ENCODE measurements at regions not wholly inside any gene's neighbourhood (a gene's known extent, or its start where the extent isn't known, plus 50 kb on each side); places are given as distances from the start of the nearest gene placed in this dataset.

DNA sequence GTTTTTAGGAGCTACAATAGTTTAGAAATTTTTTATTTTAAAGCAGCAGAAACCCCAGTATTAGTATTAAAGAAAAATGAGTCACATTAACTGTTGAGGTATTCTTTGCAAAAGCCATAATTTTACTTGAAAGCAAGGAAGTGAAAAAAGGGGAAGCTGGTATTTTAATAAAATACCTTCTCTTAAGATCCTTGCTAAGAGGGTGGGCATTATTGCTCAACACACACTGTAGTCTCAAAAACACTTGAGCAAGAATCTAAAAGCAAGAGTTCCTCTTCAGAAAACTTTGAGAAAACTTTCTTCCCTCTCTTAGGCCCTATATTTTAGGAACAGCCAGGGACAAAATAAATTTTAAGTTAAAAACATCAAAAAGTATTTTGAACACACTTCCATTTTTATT lies 259.4 kb upstream of the DIAPH2 start:
- Histone ChIP-seq H3K27ac (ENCODE audit: low read length) (no peak overlapping the region), H3K36me3 (ENCODE audit: control insufficient read depth, insufficient read depth, low read length) (no peaks in the 10 kb centered on the region), H3K4me1 (ENCODE audit: control insufficient read depth, insufficient read depth, low read length) (no peaks in the 10 kb centered on the region), H3K4me3 (ENCODE audit: low read length) (no peak overlapping the region), H3K27me3 (ENCODE audit: control insufficient read depth, insufficient read depth, low read length) (no peaks in the 10 kb centered on the region), H3K9me3 (ENCODE audit: control insufficient read depth, insufficient read depth, low read length) (no peaks in the 10 kb centered on the region)
- no peak for DNase-seq (ENCODE audit: low read depth, low spot score)

DNA sequence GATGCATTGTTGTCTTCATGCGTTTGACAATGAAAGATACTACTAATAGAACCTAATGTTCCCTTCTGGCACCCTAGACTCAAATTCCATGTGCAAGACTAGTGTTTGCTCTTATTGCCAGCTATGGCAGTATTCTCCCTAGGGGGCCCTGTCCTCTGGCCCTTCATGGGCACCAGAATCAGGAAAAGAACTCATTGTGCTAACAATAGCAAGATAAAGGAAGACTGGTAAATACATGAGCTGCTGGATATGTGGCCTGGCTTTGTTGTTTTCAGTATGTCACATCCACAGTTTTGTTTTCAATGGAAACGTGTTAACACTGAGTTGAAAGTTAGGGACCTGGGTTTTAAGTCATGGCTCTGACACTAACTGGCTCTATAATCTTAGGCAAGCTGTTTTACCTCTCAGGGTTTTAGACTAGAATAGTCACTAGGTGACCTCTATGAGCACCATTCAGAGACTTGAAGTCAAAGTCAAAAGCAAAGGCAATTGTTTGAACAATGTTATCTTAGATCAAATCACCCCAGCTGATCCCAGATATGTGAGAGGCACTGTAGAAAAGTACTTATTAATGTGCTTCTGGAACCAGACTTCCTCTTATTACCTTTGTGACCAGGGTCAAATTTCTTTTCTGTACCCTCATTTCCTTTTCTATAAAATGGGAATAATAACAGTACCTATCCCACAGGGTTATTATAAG lies 253.7 kb upstream of the DIAPH2 start:
- WGBS (ENCODE audit: insufficient coverage, insufficient read length), result no CpG with 5 or more reads among the region's 2 CpGs
- no peaks in the 10 kb centered on the region for H3K4me1 ChIP-seq (ENCODE audit: control insufficient read depth, insufficient read depth, low read length)
- no peak for DNase-seq (ENCODE audit: low read depth, low spot score)
- no peaks in the 10 kb centered on the region for H3K9me3 ChIP-seq (ENCODE audit: control insufficient read depth, insufficient read depth, low read length)
- H3K4me3 ChIP-seq (ENCODE audit: low read length), result no peak overlapping the region
- H3K27ac ChIP-seq (ENCODE audit: low read length), result no peak overlapping the region
- no peaks in the 10 kb centered on the region for H3K36me3 ChIP-seq (ENCODE audit: control insufficient read depth, insufficient read depth, low read length)
- H3K27me3 ChIP-seq (ENCODE audit: control insufficient read depth, insufficient read depth, low read length), result no peaks in the 10 kb centered on the region

DNA sequence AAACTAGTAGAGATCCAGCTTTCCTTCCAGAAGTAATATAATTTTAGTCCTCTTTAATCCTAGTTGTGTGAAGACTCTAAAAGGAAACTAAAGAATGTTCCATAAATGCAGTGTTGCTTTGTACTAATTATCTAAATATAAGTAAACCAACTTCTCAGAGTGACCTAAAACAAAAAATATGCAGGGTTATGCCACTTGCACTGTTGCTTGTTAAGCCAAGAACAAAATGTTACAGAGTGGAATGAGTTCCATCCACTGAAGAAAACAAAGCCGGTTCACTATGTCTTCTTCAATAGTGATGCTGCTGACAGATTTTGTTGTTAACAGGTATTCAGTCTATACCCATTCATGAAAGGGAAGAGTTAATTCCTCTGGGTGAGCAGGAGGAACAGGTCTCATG lies 252.0 kb upstream of the DIAPH2 start:
- H3K9me3 ChIP-seq (ENCODE audit: control insufficient read depth, insufficient read depth, low read length), result no peaks in the 10 kb centered on the region
- H3K27ac ChIP-seq (ENCODE audit: low read length), result no peak overlapping the region
- DNase-seq (ENCODE audit: low read depth, low spot score), result no peak
- WGBS (ENCODE audit: insufficient coverage, insufficient read length), result no CpG with 5 or more reads among the region's 1 CpG
- H3K27me3 ChIP-seq (ENCODE audit: control insufficient read depth, insufficient read depth, low read length), result no peaks in the 10 kb centered on the region
- no peaks in the 10 kb centered on the region for H3K36me3 ChIP-seq (ENCODE audit: control insufficient read depth, insufficient read depth, low read length)
- no peak overlapping the region for H3K4me3 ChIP-seq (ENCODE audit: low read length)
- H3K4me1 ChIP-seq (ENCODE audit: control insufficient read depth, insufficient read depth, low read length), result no peaks in the 10 kb centered on the region

- no peaks in the 10 kb centered on the region for H3K36me3 ChIP-seq (ENCODE audit: control insufficient read depth, insufficient read depth, low read length)
- no peaks in the 10 kb centered on the region for H3K9me3 ChIP-seq (ENCODE audit: control insufficient read depth, insufficient read depth, low read length)
- WGBS (ENCODE audit: insufficient coverage, insufficient read length), result no CpG with 5 or more reads among the region's 2 CpGs
- H3K4me3 ChIP-seq (ENCODE audit: low read length), result no peak overlapping the region
- H3K27me3 ChIP-seq (ENCODE audit: control insufficient read depth, insufficient read depth, low read length), result no peaks in the 10 kb centered on the region
- no peak for DNase-seq (ENCODE audit: low read depth, low spot score)
- H3K27ac ChIP-seq (ENCODE audit: low read length), result no peak overlapping the region
- H3K4me1 ChIP-seq (ENCODE audit: control insufficient read depth, insufficient read depth, low read length), result no peaks in the 10 kb centered on the region
Observed at GRCh38 chrX:96433409-96434077, 251.1 kb upstream of the DIAPH2 start.

DNA sequence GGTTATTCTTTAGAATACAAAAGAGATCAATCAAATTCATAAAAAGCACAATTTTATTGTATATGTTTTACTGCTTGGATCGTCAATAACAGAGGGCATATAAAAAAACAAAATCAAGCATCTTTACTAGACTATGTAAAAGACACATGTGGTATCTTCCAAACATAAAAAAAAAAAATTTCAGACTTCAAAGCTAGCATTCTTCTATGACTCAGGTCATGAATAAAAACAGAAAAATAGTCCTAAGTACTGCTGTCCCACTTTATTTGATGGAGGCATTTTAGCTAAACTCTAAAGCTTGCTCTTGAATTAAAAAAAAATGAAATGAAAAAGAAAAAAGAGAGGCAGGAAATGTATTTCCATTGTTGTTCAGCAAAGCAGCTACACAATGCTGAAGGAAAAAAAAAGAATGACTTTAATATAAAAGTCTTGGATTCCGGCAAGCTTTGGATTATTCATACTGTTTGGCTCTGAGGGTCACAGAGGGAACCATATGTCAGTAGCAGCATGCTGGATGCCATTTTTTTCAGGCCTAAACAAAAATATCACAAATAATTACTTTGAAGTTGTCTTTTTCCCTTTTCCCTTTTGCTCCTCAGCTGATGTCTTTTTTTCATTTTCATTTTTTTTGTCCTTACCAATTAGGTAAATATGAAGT lies 249.1 kb upstream of the DIAPH2 start:
- Histone ChIP-seq H3K27ac (ENCODE audit: low read length) (no peak overlapping the region), H3K4me1 (ENCODE audit: control insufficient read depth, insufficient read depth, low read length) (no peaks in the 10 kb centered on the region), H3K27me3 (ENCODE audit: control insufficient read depth, insufficient read depth, low read length) (no peaks in the 10 kb centered on the region), H3K4me3 (ENCODE audit: low read length) (no peak overlapping the region), H3K36me3 (ENCODE audit: control insufficient read depth, insufficient read depth, low read length) (no peaks in the 10 kb centered on the region), H3K9me3 (ENCODE audit: control insufficient read depth, insufficient read depth, low read length) (no peaks in the 10 kb centered on the region)
- no peak for DNase-seq (ENCODE audit: low read depth, low spot score)
- WGBS (ENCODE audit: insufficient coverage, insufficient read length), result no CpG with 5 or more reads among the region's 2 CpGs

- no peak for DNase-seq (ENCODE audit: low read depth, low spot score)
- WGBS (ENCODE audit: insufficient coverage, insufficient read length), result no CpG with 5 or more reads among the region's 3 CpGs
- Histone ChIP-seq H3K9me3 (ENCODE audit: control insufficient read depth, insufficient read depth, low read length) (no peaks in the 10 kb centered on the region), H3K4me3 (ENCODE audit: low read length) (no peak overlapping the region), H3K4me1 (ENCODE audit: control insufficient read depth, insufficient read depth, low read length) (no peaks in the 10 kb centered on the region), H3K27me3 (ENCODE audit: control insufficient read depth, insufficient read depth, low read length) (no peaks in the 10 kb centered on the region), H3K36me3 (ENCODE audit: control insufficient read depth, insufficient read depth, low read length) (no peaks in the 10 kb centered on the region), H3K27ac (ENCODE audit: low read length) (no peak overlapping the region)
Observed at GRCh38 chrX:96436105-96436504, 248.5 kb upstream of the DIAPH2 start.

GRCh38 chrX:96438803-96439202 lies 245.8 kb upstream of the DIAPH2 start:
- H3K4me1 ChIP-seq (ENCODE audit: control insufficient read depth, insufficient read depth, low read length), result no peaks in the 10 kb centered on the region
- no peaks in the 10 kb centered on the region for H3K27me3 ChIP-seq (ENCODE audit: control insufficient read depth, insufficient read depth, low read length)
- no CpG with 5 or more reads among the region's 1 CpG for WGBS (ENCODE audit: insufficient coverage, insufficient read length)
- no peaks in the 10 kb centered on the region for H3K36me3 ChIP-seq (ENCODE audit: control insufficient read depth, insufficient read depth, low read length)
- DNase-seq (ENCODE audit: low read depth, low spot score), result no peak
- no peak overlapping the region for H3K4me3 ChIP-seq (ENCODE audit: low read length)
- no peak overlapping the region for H3K27ac ChIP-seq (ENCODE audit: low read length)
- no peaks in the 10 kb centered on the region for H3K9me3 ChIP-seq (ENCODE audit: control insufficient read depth, insufficient read depth, low read length)

- Histone ChIP-seq H3K36me3 (ENCODE audit: control insufficient read depth, insufficient read depth, low read length) (no peaks in the 10 kb centered on the region), H3K4me3 (ENCODE audit: low read length) (no peak overlapping the region), H3K4me1 (ENCODE audit: control insufficient read depth, insufficient read depth, low read length) (no peaks in the 10 kb centered on the region), H3K27ac (ENCODE audit: low read length) (no peak overlapping the region), H3K27me3 (ENCODE audit: control insufficient read depth, insufficient read depth, low read length) (no peaks in the 10 kb centered on the region), H3K9me3 (ENCODE audit: control insufficient read depth, insufficient read depth, low read length) (no peaks in the 10 kb centered on the region)
- no peak for DNase-seq (ENCODE audit: low read depth, low spot score)
- WGBS (ENCODE audit: insufficient coverage, insufficient read length), result no CpG with 5 or more reads among the region's 6 CpGs
Observed at GRCh38 chrX:96440941-96441340, 243.7 kb upstream of the DIAPH2 start.

DNA sequence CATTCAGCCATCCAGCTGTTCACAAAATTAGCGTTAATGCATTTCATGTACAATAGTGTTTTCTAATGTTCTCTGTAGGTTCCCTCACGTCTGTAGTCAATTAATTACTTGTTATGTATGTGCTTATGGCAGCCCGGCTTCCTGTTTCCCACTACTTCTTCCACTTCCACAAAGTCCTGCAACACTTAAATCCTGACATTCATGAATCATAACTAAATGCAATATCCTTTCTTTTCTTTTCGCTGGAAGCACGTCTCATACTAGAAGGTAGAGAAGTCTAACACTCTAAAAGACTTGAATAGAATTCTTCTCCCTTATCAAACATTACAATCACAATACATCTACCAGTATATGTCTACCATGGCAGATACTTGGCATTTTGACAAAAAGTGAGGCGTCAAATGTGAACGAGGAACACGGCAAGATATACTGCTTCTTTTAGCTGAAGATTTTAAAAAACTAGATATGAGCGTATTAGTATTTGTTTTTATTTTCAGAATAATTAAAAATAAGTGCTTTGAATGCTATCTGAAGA lies 239.0 kb upstream of the DIAPH2 start:
- Histone ChIP-seq H3K27me3 (ENCODE audit: control insufficient read depth, insufficient read depth, low read length) (no peaks in the 10 kb centered on the region), H3K4me3 (ENCODE audit: low read length) (no peak overlapping the region), H3K27ac (ENCODE audit: low read length) (no peak overlapping the region), H3K4me1 (ENCODE audit: control insufficient read depth, insufficient read depth, low read length) (no peaks in the 10 kb centered on the region), H3K9me3 (ENCODE audit: control insufficient read depth, insufficient read depth, low read length) (no peaks in the 10 kb centered on the region), H3K36me3 (ENCODE audit: control insufficient read depth, insufficient read depth, low read length) (no peaks in the 10 kb centered on the region)
- WGBS (ENCODE audit: insufficient coverage, insufficient read length), result no CpG with 5 or more reads among the region's 9 CpGs
- no peak for DNase-seq (ENCODE audit: low read depth, low spot score)

DNA sequence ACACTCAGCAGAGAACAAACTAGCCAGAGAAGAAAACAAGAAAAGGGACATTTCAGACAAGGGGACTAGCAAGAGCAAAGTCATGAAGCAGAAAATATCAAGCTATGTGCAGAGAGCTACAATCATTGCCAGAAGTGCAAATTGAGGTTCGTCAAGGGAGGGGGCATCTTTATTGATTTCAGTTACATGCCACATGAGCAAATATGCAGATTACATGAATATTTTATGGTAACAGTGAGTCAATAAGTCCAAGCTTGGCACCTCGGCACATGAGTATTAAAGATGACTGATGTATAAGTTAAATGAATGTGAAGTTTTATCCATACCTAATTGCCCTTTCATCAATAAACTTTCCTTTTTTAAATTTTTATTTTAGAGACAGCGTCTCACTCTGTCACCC lies 238.1 kb upstream of the DIAPH2 start:
- no peaks in the 10 kb centered on the region for H3K27me3 ChIP-seq (ENCODE audit: control insufficient read depth, insufficient read depth, low read length)

More for the DNA sequence above, 238.1 kb upstream of the DIAPH2 start:
- Histone ChIP-seq H3K36me3 (ENCODE audit: control insufficient read depth, insufficient read depth, low read length) (no peaks in the 10 kb centered on the region), H3K4me3 (ENCODE audit: low read length) (no peak overlapping the region), H3K27ac (ENCODE audit: low read length) (no peak overlapping the region), H3K9me3 (ENCODE audit: control insufficient read depth, insufficient read depth, low read length) (no peaks in the 10 kb centered on the region), H3K4me1 (ENCODE audit: control insufficient read depth, insufficient read depth, low read length) (no peaks in the 10 kb centered on the region)
- DNase-seq (ENCODE audit: low read depth, low spot score), result no peak
- no CpG with 5 or more reads among the region's 3 CpGs for WGBS (ENCODE audit: insufficient coverage, insufficient read length)

Measured in iPS DF 6.9 (cell line).